ENCODE measurements at regions not wholly inside any gene's neighbourhood (a gene's known extent, or its start where the extent isn't known, plus 50 kb on each side); places are given as distances from the start of the nearest gene placed in this dataset.

DNA sequence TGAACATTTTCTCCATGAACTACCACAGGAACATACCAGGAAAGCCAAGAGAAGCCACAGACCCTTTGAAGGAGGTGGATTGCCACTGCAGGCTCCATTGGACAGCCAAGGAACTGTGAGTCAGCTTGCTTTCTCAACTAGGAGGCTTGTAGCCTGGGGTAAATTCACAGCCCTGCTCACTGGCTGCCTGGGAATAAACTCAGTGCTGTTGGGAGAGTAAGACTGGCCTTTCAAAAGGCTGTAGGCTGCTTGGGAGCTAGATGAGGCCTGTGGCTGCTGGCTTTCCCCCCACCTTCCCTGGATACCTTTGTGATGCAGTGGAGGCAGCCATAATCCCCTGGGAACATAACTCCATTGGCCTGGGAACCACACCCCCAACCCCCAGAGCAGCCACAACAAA, 223.5 kb upstream of the RBMS3 start:
- no peak for TF ChIP-seq PHF8 (conservative IDR thresholded peaks at IDR 0.05; ENCODE audit: low read depth, low read length)
- TF ChIP-seq POLR2A (IDR thresholded peaks at IDR 0.05; ENCODE audit: control extremely low read depth in 1 of 2, low read depth in 2 of 2, low read length in 2 of 2): no peak
- TF ChIP-seq EP300 (IDR thresholded peaks at IDR 0.05; ENCODE audit: borderline replicate concordance in 1 of 2, low read depth in 2 of 2, low read length in 2 of 2): 0 out of 3 replicates have a peak, but pooled peaks of 1 of the 2 experiments have one; percentile 18
- TF ChIP-seq GTF2F1 (IDR thresholded peaks at IDR 0.05; ENCODE audit: borderline replicate concordance, low read depth, low read length): no peak
- no peak for TF ChIP-seq GABPA (IDR thresholded peaks at IDR 0.05; ENCODE audit: borderline replicate concordance, insufficient read depth, low read length)

Measured in H1 (cell line).